ENCODE measurements at regions not wholly inside any gene's neighbourhood (a gene's known extent, or its start where the extent isn't known, plus 50 kb on each side); places are given as distances from the start of the nearest gene placed in this dataset.

GRCh38 chr3:72008226-72008996 is 223.5 kb upstream of the PROK2 start:
- TF ChIP-seq POLR2A (IDR thresholded peaks at IDR 0.05; ENCODE audit: extremely low read depth, insufficient read length) (no peak), CTCF (IDR thresholded peaks at IDR 0.05; ENCODE audit: low read depth, low read length) (no peak)
